ENCODE measurements at regions not wholly inside any gene's neighbourhood (a gene's known extent, or its start where the extent isn't known, plus 50 kb on each side); places are given as distances from the start of the nearest gene placed in this dataset.

DNA sequence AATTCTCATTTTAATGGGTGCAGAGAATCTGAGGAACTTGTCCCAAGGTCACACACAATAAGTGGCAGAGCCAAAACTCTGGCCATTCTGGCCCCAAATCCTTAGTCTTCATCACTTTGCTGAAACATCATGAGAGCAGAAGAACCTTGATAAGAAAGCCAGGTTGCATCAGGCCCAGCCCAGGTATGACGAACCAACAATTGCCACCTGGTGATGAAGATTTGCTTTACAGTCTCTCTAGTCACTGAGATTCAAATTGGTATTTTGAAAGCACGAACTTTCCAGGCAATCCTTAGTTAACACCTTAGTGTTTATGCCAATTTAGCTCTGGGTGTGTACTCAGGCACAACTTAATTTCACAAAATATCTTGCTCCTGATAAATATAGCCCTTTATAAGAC, 502.7 kb upstream of the HTR2A start:
- H3K4me1 ChIP-seq: no peaks in the 10 kb centered on the region
- no peaks in the 10 kb centered on the region for H3K9me3 ChIP-seq
- H3K4me3 ChIP-seq: no peak overlapping the region
- TF ChIP-seq, protein P1, sequence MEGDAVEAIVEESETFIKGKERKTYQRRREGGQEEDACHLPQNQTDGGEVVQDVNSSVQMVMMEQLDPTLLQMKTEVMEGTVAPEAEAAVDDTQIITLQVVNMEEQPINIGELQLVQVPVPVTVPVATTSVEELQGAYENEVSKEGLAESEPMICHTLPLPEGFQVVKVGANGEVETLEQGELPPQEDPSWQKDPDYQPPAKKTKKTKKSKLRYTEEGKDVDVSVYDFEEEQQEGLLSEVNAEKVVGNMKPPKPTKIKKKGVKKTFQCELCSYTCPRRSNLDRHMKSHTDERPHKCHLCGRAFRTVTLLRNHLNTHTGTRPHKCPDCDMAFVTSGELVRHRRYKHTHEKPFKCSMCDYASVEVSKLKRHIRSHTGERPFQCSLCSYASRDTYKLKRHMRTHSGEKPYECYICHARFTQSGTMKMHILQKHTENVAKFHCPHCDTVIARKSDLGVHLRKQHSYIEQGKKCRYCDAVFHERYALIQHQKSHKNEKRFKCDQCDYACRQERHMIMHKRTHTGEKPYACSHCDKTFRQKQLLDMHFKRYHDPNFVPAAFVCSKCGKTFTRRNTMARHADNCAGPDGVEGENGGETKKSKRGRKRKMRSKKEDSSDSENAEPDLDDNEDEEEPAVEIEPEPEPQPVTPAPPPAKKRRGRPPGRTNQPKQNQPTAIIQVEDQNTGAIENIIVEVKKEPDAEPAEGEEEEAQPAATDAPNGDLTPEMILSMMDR (IDR thresholded peaks at IDR 0.05): no peak
- TF ChIP-seq EP300 (IDR thresholded peaks at IDR 0.05) (no peak), POLR2A (IDR thresholded peaks at IDR 0.05) (no peak), POLR2AphosphoS5 (IDR thresholded peaks at IDR 0.05) (no peak)
- no peaks in the 10 kb centered on the region for H3K36me3 ChIP-seq
- H3K27me3 ChIP-seq: no peaks in the 10 kb centered on the region
- no peak for DNase-seq
- intact Hi-C loops (cut with DNase I): no loop called here
- WGBS, 2 donors: 44 to 69% methylated on average over 2 of the region's 2 CpGs
- H3K27ac ChIP-seq: no peak overlapping the region

DNA sequence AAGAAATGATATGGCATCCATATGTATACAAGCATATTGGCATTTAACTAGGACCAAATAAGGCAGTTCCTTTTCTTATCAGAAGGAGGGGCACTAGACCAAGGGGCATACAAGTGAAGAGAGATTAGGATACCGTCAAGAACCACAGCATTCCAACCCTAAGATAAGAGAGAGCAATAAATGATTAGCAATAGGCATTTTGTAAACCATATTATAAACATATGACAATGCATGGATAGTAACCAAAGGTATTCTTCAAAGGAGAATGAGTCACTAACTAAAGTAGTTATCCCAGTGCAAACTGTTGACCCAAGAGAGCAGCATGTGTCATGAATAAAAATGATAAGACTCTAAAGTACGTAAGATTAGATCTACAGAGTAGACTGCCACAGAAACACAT, 500.9 kb upstream of the HTR2A start:
- H3K9me3 ChIP-seq: no peaks in the 10 kb centered on the region

DNA sequence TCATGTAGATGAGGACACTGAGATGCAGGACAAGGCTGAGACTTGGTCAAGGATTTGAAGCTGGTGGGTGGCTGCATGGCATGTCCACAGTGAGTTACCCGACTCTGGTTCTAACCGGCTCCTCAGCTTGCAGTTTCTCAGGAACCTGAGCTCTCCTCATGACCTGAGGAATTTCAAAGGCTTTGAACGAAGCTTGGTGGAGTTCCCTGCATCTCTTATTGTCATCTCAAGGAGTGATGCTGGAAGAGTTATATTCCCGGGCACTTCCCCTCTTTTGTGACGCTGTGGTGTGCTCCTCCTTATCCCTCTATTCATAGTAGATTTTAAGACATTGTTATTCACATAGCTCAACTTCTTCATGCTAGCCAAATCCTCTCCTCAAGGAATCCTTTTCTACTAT, 500.1 kb upstream of the HTR2A start:
- no peaks in the 10 kb centered on the region for H3K9me3 ChIP-seq
- H3K4me3 ChIP-seq: no peak overlapping the region
- no peaks in the 10 kb centered on the region for H3K4me1 ChIP-seq
- no peaks in the 10 kb centered on the region for H3K27me3 ChIP-seq
- 77 to 78% methylated on average over 5 of the region's 5 CpGs for WGBS, 2 donors
- intact Hi-C loops (cut with DNase I): no loop called here
- no peaks in the 10 kb centered on the region for H3K36me3 ChIP-seq
- DNase-seq: no peak
- TF ChIP-seq, protein P1 (IDR thresholded peaks at IDR 0.05): no peak
- TF ChIP-seq POLR2A (IDR thresholded peaks at IDR 0.05) (no peak), POLR2AphosphoS5 (IDR thresholded peaks at IDR 0.05) (no peak), EP300 (IDR thresholded peaks at IDR 0.05) (no peak)
- no peak overlapping the region for H3K27ac ChIP-seq

More for the DNA sequence above, 500.9 kb upstream of the HTR2A start:
- WGBS, 2 donors: 40 to 66% methylated on average over 2 of the region's 2 CpGs
- TF ChIP-seq EP300 (IDR thresholded peaks at IDR 0.05): no peak
- no peak for TF ChIP-seq POLR2A (IDR thresholded peaks at IDR 0.05)
- no peak for TF ChIP-seq POLR2AphosphoS5 (IDR thresholded peaks at IDR 0.05)
- Histone ChIP-seq H3K4me1 (no peaks in the 10 kb centered on the region), H3K27ac (no peak overlapping the region), H3K36me3 (no peaks in the 10 kb centered on the region), H3K27me3 (no peaks in the 10 kb centered on the region), H3K4me3 (no peak overlapping the region)
- intact Hi-C loops (cut with DNase I): no loop called here
- DNase-seq: no peak

DNA sequence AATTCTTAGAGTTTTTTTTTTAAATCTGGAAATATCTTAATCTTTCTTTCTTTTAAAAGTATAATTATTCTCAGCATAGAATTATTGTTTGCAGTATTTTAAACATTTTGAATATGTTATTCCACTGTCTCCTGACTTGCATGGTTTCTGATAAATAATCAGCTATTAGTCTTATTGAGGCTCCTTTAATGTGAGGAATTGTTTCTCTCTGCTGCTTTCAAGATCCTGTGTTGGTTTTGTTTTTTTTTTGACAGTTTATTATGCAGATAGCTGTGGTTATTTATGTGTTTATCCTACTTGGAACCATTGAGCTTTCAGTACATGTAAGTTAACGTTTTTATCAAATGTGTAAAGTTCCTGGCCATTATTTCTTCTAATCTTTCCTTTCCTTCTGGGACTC, 477.9 kb upstream of the HTR2A start:
- no peak overlapping the region for H3K4me3 ChIP-seq
- peaks cover 0 to 3% (median under 1%) of the 10 kb centered on the region in 4 donors for H3K9me3 ChIP-seq
- WGBS, 2 donors: 51 to 77% methylated on average over 1 of the region's 1 CpG
- no peaks in the 10 kb centered on the region for H3K4me1 ChIP-seq
- DNase-seq: no peak
- intact Hi-C loops (cut with DNase I): no loop called here
- H3K27ac ChIP-seq: no peak overlapping the region
- no peak for TF ChIP-seq POLR2A (IDR thresholded peaks at IDR 0.05)
- TF ChIP-seq EP300 (IDR thresholded peaks at IDR 0.05): no peak
- TF ChIP-seq, protein P1 (IDR thresholded peaks at IDR 0.05): no peak
- TF ChIP-seq POLR2AphosphoS5 (IDR thresholded peaks at IDR 0.05): no peak
- H3K27me3 ChIP-seq: no peaks in the 10 kb centered on the region
- H3K36me3 ChIP-seq: no peaks in the 10 kb centered on the region

DNA sequence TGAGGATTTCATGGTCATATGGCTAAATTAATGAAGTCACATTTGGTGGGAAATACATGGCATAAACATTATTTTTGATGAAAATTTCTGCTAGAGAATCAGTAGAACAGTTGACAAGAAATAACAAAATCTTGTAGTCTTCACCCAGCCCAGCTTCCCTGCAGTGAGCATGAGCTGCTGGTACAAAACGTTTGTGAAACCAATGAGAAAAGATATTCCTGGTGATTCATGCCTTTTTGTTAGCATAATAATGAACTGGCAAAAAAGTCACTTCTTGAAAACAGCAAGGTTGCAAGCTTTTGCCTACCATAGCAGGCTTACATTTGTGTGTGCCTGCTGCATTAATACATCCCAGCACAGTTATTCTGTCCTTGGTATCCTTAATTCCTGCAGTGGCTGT, 475.9 kb upstream of the HTR2A start:
- no peaks in the 10 kb centered on the region for H3K27me3 ChIP-seq
- no peak for DNase-seq
- intact Hi-C loops (cut with DNase I): no loop called here
- H3K4me1 ChIP-seq: no peaks in the 10 kb centered on the region
- no peak overlapping the region for H3K4me3 ChIP-seq
- 8 to 21% methylated on average over 1 of the region's 1 CpG for WGBS, 2 donors
- H3K27ac ChIP-seq: no peak overlapping the region
- H3K36me3 ChIP-seq: no peaks in the 10 kb centered on the region
- TF ChIP-seq EP300 (IDR thresholded peaks at IDR 0.05) (no peak), POLR2A (IDR thresholded peaks at IDR 0.05) (no peak), POLR2AphosphoS5 (IDR thresholded peaks at IDR 0.05) (no peak)
- TF ChIP-seq, protein P1 (IDR thresholded peaks at IDR 0.05): no peak
- H3K9me3 ChIP-seq: peaks cover 0 to 6% (median 1%) of the 10 kb centered on the region in 4 donors

All from sigmoid colon (tissue), 6 donors.